ENCODE measurements at regions not wholly inside any gene's neighbourhood (a gene's known extent, or its start where the extent isn't known, plus 50 kb on each side); places are given as distances from the start of the nearest gene placed in this dataset.
"Not testable (repeated sequence)": the region's sequence is repeated elsewhere in the genome, so short reads cannot be mapped to it uniquely, and the experiment has no call there.

DNA sequence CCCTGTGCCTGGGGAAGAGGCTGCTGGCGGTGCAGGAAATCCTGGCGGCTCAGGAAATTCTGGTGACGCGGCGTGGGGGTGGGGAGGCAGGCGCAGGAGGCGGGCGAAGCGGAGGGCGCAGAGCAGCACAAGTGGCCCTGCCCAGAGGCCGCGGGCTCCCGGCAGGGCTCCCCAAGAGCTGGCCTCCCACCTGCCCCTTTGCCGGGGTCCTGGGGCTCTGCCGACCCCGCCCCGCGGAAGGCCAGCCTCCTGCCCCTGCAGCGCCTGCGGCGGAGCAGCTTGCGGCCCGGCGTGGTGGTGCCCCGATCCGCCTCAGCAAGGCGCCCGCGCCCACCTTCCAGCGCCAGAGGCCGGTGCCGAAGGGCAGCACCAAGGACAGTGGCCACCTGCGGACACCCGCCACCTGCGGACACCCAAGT, 100.2 kb upstream of the OR4C13 start:
- ATAC-seq (no peak), DNase-seq (no peak)
- no peak overlapping the region for H3K4me3 ChIP-seq
- intact Hi-C loops (cut with DNase I) = no loop called here
- no peak overlapping the region for H3K27ac ChIP-seq
- peaks cover 0 to 3% (median 0%) of the 10 kb centered on the region in 12 donors for H3K9me3 ChIP-seq
- H3K4me1 ChIP-seq = no peaks in the 10 kb centered on the region
- TF ChIP-seq, protein P1, sequence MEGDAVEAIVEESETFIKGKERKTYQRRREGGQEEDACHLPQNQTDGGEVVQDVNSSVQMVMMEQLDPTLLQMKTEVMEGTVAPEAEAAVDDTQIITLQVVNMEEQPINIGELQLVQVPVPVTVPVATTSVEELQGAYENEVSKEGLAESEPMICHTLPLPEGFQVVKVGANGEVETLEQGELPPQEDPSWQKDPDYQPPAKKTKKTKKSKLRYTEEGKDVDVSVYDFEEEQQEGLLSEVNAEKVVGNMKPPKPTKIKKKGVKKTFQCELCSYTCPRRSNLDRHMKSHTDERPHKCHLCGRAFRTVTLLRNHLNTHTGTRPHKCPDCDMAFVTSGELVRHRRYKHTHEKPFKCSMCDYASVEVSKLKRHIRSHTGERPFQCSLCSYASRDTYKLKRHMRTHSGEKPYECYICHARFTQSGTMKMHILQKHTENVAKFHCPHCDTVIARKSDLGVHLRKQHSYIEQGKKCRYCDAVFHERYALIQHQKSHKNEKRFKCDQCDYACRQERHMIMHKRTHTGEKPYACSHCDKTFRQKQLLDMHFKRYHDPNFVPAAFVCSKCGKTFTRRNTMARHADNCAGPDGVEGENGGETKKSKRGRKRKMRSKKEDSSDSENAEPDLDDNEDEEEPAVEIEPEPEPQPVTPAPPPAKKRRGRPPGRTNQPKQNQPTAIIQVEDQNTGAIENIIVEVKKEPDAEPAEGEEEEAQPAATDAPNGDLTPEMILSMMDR (IDR thresholded peaks at IDR 0.05) = no peak
- no peak for TF ChIP-seq POLR2A (IDR thresholded peaks at IDR 0.05)
- 32 to 61% (median 40%) methylated on average over 23 to 35 of the region's 35 CpGs for WGBS, 4 donors
- H3K27me3 ChIP-seq = no peaks in the 10 kb centered on the region
- no peaks in the 10 kb centered on the region for H3K36me3 ChIP-seq

DNA sequence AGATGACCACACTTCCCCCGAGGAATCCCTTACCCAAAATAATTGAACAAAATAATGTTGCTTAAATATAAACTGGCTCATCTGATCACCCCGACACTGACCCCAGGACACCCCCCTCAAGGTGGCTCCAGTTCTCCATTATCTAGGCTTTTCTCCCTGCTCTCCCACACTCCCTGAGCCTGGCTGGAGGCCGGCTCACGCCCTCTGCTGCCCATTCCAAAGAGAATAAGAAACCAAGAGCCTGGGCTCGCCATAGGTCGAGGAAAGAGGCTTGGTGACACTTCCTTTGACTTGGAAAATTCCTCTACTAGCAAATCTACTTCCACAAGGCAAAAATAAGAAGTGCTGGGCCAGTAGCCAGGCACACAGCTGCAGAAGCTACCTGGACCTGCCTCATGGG, 63.3 kb upstream of the OR4C13 start:
- H3K9me3 ChIP-seq; DNase-seq; H3K36me3 ChIP-seq; H3K27ac ChIP-seq; H3K27me3 ChIP-seq; H3K4me3 ChIP-seq; H3K4me1 ChIP-seq; intact Hi-C loops (cut with DNase I); ATAC-seq: not testable (repeated sequence)
- WGBS, 4 donors = 46 to 64% (median 50%) methylated on average over 6 of the region's 6 CpGs

DNA sequence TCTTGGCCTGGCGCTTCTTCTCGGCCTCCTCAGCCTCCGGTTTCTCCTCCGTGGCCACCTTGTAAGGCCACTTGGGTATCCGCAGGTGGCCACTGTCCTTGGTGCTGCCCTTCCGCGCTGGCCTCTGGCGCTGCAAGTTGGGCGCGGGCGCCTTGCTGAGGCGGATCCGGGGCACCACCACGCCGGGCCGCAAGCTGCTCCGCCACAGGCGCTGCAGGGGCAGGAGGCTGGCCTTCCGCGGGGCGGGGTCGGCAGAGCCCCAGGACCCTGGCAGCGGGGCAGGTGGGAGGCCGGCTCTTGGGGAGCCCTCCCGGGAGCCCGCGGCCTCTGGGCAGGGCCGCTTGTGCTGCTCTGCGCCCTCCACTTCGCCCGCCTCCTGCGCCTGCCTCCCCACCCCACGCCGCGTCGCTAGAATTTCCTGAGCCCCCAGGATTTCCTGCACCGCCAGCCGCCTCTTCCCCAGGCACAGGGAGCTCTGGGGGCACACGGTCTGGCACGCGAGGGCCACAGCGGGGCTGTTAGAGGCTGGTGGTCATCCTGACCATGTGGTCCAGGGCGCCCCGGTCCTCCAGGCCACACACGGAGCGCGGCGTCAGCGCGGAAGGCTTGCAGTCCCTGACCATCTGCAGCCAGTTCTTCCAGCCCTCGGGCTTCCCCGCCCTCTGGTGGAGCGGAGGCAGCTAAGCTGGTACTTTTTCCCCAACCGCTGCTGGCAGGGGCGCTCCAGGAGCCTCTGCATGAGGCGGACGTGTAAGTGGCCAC, 60.1 kb upstream of the OR4C13 start:
- ATAC-seq; H3K27me3 ChIP-seq; DNase-seq; H3K36me3 ChIP-seq; H3K4me1 ChIP-seq; H3K4me3 ChIP-seq; H3K27ac ChIP-seq; intact Hi-C loops (cut with DNase I): not testable (repeated sequence)
- 23 to 50% (median 29%) methylated on average over 24 to 57 of the region's 57 CpGs for WGBS, 4 donors
- H3K9me3 ChIP-seq = peaks cover 0 to 23% (median 5%) of the 10 kb centered on the region in 12 donors

DNA sequence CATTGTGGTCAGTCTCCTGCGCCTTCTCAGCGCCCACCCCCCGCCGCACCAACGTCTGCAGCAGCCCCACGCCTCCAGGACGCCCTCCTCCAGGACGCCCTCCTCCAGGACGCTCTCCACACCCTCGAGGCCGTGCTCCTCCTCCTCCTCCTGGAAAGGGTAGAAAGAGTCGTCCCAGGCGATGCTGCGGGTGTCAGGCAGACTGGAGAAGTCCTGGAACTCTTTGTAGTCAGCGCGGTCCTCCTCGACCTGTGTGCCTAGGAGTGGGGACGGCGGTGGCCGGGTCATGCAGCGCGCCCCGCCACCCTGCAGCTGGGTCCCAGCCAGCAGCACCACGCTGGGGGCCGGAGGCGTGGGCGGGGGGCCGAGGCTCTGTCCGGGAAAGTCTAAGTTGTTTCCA, 58.7 kb upstream of the OR4C13 start:
- H3K36me3 ChIP-seq; H3K4me1 ChIP-seq; H3K27ac ChIP-seq; H3K27me3 ChIP-seq; intact Hi-C loops (cut with DNase I); H3K4me3 ChIP-seq; DNase-seq; ATAC-seq: not testable (repeated sequence)
- peaks cover 0 to 35% (median 9%) of the 10 kb centered on the region in 12 donors for H3K9me3 ChIP-seq
- 79 to 85% (median 82%) methylated on average over 23 to 29 of the region's 29 CpGs for WGBS, 4 donors

All from heart left ventricle (tissue), 16 donors.